HS-27A (cell line): ENCODE measurements at regions not wholly inside any gene's neighbourhood (a gene's known extent, or its start where the extent isn't known, plus 50 kb on each side); places are given as distances from the start of the nearest gene placed in this dataset.

ENCODE experiments used
- DNase-seq: peaks from one replicate; pipeline ENCODE4 v3.0.0-alpha.2; 2012; ENCODE audit warnings: low read depth, missing footprints

- no peak for DNase-seq
Observed at GRCh38 chr14:53896726-53897125, 59.9 kb downstream of the BMP4 start.

DNA sequence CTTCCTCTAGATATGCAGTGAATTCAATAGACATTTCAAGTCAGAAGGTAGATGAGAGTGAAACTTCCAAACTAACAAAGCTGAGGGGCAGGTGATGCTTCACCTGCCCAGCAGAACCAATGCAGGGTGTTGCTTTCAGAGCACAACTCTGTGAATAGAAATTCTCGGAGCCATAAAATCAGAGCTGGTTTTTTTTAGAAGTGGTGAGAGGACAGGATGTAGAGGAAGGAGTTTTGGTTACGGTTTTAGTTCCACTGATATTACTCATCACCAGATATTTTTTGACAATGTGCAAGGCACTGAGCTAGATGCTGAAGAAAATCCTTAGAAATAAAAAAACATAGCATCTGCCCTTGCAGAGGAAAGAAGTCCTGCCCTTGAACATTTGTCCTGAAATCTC lies 62.2 kb downstream of the BMP4 start:
- peak; percentile 72 for DNase-seq

DNA sequence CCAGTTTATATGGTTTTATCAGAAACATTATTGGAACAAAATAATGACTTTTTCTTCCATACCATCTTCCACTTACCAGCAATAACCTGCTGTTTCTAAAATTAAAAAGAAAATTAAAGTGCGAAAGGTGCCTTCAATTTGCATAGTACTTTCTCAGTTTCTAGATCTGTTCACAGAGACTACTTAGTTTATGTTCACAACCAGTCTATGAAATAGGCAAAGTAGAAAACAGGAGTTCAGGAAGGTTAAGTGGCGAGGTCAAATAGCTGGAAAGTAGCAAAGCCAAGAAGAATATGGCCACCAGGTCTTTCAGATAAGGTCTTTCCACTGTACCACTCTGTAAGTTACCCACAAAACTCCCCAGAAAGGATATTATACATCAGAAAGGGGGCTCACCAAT lies 63.3 kb downstream of the BMP4 start:
- no peak for DNase-seq

DNA sequence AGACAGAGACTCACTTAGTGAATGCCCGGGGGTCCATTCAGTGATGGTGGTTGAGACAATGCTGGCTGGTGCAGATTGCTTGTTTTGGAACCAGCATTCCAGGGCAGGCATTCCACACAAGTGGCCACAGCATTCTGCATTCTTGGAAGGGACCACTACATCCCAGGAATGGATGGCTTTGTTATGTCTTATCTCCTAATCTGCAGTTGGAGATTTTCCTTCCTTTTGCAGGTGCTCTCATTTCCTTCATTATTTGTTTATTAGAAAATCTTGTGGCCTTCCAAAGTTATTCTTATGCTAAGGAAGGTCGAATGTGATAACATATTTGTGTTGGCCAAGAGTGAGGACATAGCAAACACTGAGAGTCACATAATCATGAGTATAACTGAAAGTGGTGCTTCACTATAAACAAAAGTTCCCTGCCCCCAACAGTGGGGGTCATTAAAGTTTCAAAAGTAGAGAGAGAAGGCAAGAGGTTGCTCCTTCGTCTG lies 66.0 kb downstream of the BMP4 start:
- DNase-seq: peak; percentile 56

- DNase-seq: no peak
Observed at GRCh38 chr14:53888535-53889386, 67.9 kb downstream of the BMP4 start.

DNA sequence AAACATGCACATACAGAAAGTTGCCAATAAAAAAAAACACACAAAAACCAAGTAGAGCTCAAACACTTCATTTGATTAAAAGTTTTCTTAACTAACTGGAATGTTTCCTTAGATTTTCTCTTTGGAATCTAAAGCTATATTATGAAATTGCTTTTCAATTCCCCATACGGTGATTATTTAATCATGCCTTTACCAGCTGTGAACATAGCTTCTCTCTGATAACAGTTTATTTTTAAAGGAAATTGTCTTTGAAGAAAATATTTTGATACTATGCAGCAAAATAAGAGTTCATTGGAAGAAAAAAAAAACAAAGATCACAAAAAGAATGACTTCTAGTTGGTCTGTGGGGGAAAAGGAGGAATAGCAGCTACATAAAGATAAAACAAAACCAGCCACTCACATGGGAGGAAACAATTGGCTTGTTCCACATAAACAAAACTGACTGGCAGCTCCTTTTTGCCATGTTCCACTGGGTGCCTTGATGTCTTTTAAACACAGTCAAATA lies 71.4 kb downstream of the BMP4 start:
- DNase-seq: no peak

DNA sequence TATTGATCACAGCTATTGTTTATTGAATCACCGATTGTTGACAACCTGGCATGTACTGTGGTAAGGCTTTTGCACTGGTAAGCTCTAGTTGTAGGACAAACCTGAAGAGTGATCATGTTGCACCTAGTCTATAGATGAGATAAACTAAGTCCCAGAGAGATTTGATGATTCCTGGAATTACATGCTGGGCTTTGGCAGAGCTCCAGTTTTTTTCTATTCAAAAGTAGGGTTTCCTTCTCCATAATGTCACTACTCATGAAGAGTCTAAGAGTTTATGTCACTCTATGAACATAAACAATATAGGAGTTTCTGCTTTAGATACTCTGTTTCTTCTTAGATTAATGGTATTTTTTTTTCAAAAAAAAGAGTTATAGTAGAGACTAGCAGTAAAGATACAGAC lies 72.0 kb downstream of the BMP4 start:
- no peak for DNase-seq

GRCh38 chr14:53883739-53884138 lies 72.9 kb downstream of the BMP4 start:
- DNase-seq: no peak

GRCh38 chr14:53882684-53883083 lies 73.9 kb downstream of the BMP4 start:
- DNase-seq: no peak

DNA sequence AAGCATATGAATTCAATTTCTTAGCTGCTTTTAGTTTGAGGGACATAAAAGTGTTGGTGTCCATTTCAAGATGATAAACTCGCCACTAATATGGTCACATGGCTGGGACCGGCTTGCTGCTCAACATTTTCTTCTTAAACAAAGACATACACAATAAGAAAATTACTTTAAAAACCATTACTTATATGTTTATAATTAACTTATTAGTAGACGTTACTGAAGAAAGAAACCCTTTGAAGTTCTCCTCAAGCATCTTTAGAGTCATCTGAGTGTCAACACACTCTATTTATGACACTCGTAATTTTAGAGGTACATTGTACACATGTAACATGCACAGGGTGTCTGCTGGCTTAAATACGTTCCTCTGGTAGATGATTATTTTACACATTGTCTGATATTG lies 74.7 kb downstream of the BMP4 start:
- no peak for DNase-seq

DNA sequence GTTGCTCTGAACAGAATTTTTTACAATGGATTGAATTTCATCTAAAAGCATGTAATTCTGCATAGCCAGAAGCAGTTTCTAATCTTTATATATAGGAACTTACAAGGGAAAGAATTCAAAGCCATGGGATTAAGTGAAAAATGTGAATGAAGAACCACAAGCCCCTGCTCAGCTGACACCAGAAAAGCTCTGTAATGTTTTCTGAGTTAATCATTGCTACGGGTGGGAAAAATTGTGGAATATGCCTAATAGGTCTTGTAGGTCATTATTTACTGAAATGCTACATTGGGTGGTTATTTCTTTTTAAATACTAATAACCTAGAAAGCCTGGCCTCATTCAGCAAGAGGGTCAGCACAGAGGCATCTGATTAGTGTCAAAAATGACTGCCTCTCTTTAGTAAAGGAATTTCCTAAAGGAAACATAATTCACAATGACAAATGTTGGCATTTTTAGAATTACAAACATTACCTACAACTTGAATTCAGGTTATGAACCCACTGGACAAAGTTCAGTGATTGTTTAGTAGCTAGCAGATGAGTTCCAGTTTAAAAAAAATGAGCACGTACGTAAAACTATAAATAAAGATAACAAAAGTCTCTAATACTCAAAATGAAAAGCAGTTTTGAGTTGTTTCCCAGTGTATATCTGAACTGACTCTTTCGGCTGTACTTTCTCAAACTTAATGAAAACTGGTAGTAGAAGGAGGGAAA lies 75.3 kb downstream of the BMP4 start:
- DNase-seq: peak; percentile 83

DNA sequence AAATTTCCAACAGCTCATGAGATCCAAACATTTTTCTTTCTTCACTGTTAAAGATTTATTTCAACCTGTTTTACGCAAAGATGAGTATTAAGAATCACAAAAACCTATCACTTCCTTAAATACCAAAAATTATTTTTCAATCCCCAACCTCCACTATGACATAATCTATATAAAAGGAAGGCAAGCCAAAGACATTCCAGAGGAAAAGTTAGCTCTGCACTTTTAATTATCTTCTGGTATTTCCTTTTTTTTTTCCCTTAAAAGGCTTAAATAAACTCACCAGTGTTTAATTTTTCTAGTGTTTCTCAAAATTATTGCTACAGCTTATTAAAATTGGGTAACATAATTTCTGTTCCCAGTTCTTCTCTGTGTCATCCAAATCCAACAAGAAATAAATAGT lies 75.9 kb downstream of the BMP4 start:
- no peak for DNase-seq

- no peak for DNase-seq
Observed at GRCh38 chr14:53879747-53880146, 76.9 kb downstream of the BMP4 start.

GRCh38 chr14:53879022-53879686 lies 77.5 kb downstream of the BMP4 start:
- DNase-seq: no peak

- no peak for DNase-seq
Observed at GRCh38 chr14:53875324-53875897, 81.2 kb downstream of the BMP4 start.

GRCh38 chr14:53874704-53875103 lies 81.9 kb downstream of the BMP4 start:
- DNase-seq: no peak

DNA sequence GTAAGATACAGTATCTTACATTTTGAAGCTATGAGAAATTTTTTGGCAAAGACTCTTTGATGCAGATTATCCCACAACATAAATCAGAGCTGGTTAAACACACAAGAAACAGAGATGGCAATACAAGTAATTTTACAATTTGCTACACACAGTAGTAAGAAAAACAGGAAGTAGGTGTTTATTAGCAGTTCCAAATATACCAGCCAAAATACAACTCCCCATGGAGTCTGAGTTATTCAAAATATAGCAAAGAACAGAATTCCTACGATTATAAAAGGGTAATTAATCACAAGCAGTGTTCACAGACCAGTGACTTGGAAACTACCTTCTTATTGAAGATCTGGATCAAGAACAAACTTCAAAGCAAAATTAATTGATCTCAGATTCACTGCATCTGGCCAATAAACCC lies 83.9 kb downstream of the BMP4 start:
- DNase-seq: no peak

DNA sequence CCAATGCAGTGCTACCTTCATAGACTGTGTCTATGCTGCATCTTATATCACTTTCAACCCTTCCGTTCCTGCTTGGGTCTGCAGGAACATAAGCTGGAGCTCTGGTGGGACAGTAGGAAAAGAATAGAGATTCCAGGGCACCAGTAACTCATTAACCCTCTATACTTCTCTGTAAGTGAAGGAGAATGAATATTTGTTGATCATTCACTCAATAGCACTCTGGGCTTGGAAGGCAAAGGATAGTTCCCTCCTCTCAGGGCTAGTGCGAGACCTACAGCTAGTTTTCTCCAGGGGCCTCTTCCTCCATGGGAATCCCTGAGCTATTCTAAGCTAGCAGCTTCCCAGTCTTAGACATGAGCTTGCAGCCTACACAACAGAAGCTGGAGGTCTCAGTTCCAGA lies 84.7 kb downstream of the BMP4 start:
- no peak for DNase-seq

DNA sequence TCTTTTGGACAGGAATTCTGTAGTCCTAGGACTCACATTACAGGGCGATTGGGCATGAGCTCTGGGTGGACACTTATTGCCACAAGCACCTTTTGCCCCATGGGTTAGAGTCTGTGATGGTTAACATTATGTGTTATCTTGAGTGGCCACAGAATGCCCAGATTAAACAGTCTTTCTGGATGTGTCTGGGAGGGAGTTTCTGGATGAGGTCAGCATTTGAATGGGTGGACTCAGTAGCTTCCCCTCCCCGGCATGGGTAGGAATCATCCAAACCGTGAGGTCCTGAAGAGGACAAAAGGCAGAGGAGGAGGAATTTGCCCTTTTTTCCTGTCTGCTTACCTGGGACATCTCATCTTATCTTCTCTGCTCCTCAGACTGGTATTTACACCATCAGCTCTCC lies 85.6 kb downstream of the BMP4 start:
- DNase-seq: no peak

DNA sequence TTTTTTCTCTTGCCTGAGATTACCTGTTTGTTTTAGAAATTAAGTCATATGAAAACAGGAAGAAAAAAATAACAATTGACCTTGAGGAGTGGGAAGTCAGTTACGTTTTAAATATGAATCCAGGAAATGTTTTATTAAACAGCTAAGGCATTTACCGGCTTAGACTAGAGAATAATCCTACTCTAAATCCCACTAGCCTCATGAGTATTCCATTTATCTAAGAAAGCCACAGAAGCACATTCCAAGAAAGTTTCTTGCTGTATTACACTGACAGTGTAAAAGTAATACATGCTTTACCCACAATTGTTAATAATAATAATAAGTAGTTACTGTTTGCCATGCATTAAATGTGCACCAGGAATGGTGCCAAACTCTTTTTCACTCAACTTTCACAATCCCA lies 90.9 kb downstream of the BMP4 start:
- DNase-seq: no peak

- no peak for DNase-seq
Observed at GRCh38 chr14:53861781-53862180, 94.8 kb downstream of the BMP4 start.

- no peak for DNase-seq
Observed at GRCh38 chr14:53858345-53858684, 98.3 kb downstream of the BMP4 start.
